HG03558 (cell line): ENCODE measurements at regions not wholly inside any gene's neighbourhood (a gene's known extent, or its start where the extent isn't known, plus 50 kb on each side); places are given as distances from the start of the nearest gene placed in this dataset.
"Not testable (repeated sequence)": the region's sequence is repeated elsewhere in the genome, so short reads cannot be mapped to it uniquely, and the experiment has no call there.

ENCODE experiments used
- ATAC-seq: cut with Tn5 transposase; IDR thresholded peaks from one replicate; pipeline ENCODE4 v1.9.1; 2021; ENCODE audit warnings: moderate number of reproducible peaks; ENCODE audit not compliant: unreplicated experiment; ENCODE audit errors: extremely low read depth

DNA sequence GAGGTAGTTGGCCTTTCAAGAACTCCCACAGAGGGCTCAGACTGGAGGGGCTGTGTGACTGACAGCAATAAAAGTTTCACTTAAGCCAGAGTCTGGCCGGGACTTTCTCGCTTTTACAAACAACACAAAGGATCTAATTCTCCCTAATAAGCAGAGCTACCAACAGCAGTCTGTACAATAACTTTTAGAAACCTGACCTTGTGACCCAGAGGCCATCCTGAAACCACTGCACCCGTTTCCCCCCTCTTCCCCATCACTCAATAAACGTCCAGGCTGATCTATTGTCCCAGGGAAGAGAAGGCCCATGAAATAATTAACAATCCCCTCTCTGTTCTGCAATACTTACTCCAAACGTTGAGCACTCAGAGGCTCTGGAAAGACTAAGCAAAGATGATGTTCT lies 442.4 kb downstream of the ZIC3 start:
- ATAC-seq: no peak

DNA sequence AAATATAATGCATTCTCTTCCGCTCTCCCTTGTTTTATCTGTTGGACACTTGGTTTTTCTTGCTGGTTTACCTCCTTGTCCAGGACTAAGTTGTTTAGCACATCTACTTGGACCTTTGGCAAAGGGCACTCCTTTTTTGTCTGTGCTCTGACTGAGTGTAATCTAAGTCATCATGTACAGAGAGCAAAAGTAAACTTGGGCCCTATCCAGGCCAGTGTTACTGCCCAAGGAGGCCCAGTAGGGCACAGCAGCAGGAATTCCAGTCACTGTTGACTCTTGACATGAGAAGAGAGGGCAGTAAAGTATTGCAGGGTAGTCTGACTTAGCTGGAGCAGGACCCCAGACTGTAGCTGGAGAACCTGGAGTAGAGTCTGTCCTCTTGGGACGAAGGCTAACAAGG lies 445.5 kb downstream of the ZIC3 start:
- ATAC-seq: no peak

DNA sequence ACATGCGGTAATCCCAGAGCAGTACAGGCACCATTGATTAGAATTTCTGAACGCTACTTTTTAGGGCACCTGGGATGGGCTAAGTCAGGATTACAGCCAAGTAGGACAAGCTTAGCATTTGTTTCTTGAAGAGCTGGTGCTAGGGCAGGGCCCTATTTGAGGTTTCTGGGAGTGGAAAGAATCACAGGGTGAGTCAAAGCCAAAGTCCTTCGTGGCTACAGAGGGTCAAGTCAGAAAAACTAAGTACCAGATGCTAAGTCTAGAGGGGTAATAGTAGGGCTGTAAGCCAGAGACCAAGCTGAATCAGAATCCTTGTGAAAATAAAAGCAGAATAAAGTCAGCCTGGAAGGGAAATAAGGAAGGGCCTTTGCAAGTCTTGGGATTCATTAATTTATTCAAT lies 448.6 kb downstream of the ZIC3 start:
- no peak for ATAC-seq

- ATAC-seq: no peak
Observed at GRCh38 chrX:138018145-138018799, 452.3 kb downstream of the ZIC3 start.

GRCh38 chrX:138020941-138021340 lies 455.0 kb downstream of the ZIC3 start:
- ATAC-seq: no peak

DNA sequence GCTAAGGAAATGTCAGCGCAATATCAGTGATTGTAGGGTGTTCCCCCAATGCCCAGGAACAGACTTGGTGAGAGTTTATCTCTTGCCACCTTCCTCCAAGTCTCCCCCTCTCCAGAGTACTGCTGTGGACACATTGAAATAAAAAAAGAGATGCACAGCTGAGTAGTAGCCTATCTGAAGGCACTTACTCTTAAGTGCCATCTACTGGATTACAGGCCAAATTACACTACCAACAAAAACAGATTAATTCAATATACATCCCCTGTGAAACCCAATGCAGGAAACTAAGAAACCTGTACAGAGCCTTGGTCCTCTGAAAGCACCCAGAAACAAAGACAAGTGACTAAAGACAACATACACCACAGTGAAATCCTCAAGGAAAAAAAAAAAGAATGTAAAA lies 460.3 kb downstream of the ZIC3 start:
- ATAC-seq: no peak

GRCh38 chrX:138031715-138032114 lies 465.8 kb downstream of the ZIC3 start:
- no peak for ATAC-seq

GRCh38 chrX:138034136-138034535 lies 468.2 kb downstream of the ZIC3 start:
- no peak for ATAC-seq

- ATAC-seq: no peak
Observed at GRCh38 chrX:138037548-138037947, 471.6 kb downstream of the ZIC3 start.

DNA sequence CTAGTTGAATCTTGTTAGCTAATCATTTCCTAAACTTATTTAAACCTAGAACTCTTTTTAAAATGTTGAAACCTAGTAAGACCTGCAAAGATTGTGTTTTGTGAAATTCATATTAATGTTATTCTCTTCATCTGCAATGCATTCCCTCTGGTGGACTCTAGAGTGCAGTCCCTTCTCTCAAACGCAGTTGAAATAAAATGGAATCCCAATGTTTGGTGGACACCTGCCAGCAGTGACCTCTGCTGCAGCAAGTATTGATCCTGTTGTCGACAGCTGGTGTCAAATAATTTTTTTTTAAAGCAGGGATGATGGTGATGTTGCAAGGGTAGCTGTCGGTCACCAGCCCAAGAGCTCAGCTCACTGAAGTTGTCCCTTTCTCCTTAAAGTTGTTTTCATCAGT lies 492.0 kb downstream of the ZIC3 start:
- no peak for ATAC-seq

GRCh38 chrX:138058931-138059330 lies 493.0 kb downstream of the ZIC3 start:
- ATAC-seq: no peak

GRCh38 chrX:138067415-138067814 lies 501.5 kb downstream of the ZIC3 start:
- ATAC-seq: no peak

DNA sequence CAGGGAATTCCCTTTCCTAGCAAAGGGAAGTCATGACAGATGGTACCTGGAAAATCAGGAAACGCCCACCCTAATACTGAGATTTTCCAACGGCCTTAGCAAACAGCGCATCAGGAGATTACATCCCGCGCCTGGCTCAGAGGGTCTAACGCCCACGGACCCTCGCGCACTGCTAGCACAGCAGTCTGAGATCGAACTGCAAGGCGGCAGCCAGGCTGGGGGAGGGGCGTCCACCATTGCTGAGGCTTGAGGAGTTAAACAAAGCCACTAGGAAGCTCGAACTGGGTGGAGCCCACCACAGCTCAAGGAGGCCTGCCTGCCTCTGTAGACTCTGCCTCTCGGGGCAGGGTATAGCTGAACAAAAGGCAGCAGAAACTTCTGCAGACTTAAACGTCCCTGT lies 507.7 kb downstream of the ZIC3 start:
- no peak for ATAC-seq

- ATAC-seq: no peak
Observed at GRCh38 chrX:138082251-138082650, 516.3 kb downstream of the ZIC3 start.

DNA sequence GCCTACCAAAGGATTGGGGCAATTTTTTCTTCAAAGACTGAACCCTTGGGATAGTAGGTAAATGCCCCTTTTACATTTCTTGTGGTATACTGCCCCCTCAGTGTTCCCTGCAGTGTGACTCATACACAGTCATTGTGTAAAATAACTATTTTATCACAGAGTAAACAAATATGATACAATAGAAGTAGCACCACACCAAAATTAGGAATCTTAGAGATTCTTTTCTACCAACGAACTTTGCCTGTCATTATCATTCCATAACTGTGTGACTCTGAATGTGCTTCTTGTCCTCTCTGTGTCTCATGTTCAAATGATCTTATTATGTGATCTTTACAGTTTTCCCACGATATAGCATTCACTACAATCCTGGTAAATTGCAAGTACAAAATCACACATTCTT lies 517.0 kb downstream of the ZIC3 start:
- no peak for ATAC-seq

- ATAC-seq: not testable (repeated sequence)
Observed at GRCh38 chrX:138110910-138111309, 545.0 kb downstream of the ZIC3 start.

DNA sequence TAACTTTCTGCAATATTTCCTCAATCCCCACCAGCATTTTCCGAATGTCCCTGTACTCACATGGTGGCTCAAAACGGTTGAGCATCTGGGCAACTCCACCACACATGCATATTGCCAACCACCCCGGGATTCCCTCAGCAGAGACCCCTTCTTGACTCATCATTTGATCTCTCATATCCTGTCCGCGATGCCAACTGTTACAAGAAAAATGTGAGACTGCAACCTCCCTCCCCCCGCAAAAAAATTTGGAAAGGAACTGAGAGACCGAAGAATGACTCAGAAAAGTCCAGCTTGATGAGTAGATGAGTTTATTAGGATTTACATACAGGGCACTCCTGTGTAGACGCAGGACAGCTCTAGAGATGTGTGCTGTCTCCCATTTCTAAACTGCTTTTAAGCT lies 561.4 kb downstream of the ZIC3 start:
- ATAC-seq: no peak

DNA sequence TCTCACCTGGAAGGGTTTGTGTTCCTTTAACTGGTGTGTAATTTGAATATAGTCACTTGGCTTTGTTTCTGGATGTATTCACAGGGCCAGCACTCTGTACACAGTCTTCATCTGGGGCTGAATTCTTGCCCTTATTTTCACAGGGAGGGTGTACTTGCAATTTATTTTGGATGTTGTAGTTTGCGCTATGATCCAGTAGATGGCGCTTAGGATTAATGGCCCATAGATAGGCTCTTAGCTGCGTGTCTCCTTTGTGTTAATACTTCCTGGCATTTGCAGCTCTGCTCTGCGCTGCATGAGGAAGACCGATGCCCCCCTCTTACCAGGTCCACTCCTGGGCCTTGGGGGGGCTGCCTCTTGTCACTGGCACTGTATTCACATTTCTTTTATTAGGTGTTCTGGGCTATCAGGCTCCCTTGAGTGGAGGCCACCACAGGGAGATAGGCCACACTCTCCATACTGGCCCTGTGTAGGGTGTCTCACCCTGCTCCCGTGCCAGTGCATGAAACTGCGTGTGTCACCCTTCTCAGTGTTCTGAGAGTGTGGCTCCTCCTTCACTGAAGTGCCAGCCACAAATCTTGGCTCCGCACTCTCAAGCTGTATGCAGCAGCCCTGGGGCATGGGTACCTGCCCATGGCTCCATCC lies 562.2 kb downstream of the ZIC3 start:
- ATAC-seq: peak; percentile 68

GRCh38 chrX:138150709-138151108 lies 560.8 kb downstream of the FGF13 start:
- ATAC-seq: no peak

- ATAC-seq: no peak
Observed at GRCh38 chrX:138157850-138158249, 553.7 kb downstream of the FGF13 start.

GRCh38 chrX:138191998-138192397 lies 519.5 kb downstream of the FGF13 start:
- ATAC-seq: no peak

GRCh38 chrX:138229718-138230117 lies 481.8 kb downstream of the FGF13 start:
- ATAC-seq: no peak
